ENCODE measurements at regions not wholly inside any gene's neighbourhood (a gene's known extent, or its start where the extent isn't known, plus 50 kb on each side); places are given as distances from the start of the nearest gene placed in this dataset.

DNA sequence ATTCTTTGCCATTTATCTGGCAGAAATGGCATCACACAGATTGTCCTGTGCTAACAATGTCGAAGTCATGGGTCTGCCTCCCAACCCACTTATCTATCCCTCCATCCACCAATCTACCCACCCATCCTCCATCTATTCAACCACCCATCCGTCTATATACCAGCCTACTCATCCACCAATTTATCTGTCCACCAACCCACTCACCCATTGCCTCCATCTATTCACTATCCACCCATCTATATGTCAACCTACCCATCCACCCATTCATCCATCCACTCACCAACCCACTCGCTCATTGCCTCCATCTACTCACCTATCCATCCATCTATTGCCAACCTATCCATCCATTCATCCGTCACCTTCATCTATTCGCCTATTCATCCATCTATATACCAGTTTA is 521.2 kb downstream of the SHQ1 start:
- no peaks in the 10 kb centered on the region for H3K79me2 ChIP-seq (ENCODE audit: control insufficient read depth, insufficient read depth, low read length)
- H3K9ac ChIP-seq (replicated peaks; ENCODE audit: extremely low read depth, insufficient read depth, low read length), result no peak overlapping the region
- ChIA-PET POLR2A (no interaction called here), CTCF (no interaction called here)
- H3K9me1 ChIP-seq (replicated peaks; ENCODE audit: control insufficient read depth, extremely low read depth, insufficient read depth, low read length), result no peaks in the 10 kb centered on the region
- no TSS peak for BruUV-seq (replicated peaks)
- FAIRE-seq (no peak), DNase-seq (ENCODE audit: low read depth, low spot score) (no peak)
- H3K36me3 ChIP-seq (ENCODE audit: control insufficient read depth in 2 of 2, extremely low read depth in 1 of 2, insufficient read depth in 2 of 2, low read length in 2 of 2), result no peaks in the 10 kb centered on the region
- H2AFZ ChIP-seq (ENCODE audit: low read depth, low read length), result no peak overlapping the region
- H4K20me1 ChIP-seq (replicated peaks; ENCODE audit: control insufficient read depth, extremely low read depth, insufficient read depth, low read length), result no peaks in the 10 kb centered on the region
- no peaks in the 10 kb centered on the region for H3K9me3 ChIP-seq (replicated peaks; ENCODE audit: control insufficient read depth, insufficient read depth, low read length)
- TF ChIP-seq, protein P1, sequence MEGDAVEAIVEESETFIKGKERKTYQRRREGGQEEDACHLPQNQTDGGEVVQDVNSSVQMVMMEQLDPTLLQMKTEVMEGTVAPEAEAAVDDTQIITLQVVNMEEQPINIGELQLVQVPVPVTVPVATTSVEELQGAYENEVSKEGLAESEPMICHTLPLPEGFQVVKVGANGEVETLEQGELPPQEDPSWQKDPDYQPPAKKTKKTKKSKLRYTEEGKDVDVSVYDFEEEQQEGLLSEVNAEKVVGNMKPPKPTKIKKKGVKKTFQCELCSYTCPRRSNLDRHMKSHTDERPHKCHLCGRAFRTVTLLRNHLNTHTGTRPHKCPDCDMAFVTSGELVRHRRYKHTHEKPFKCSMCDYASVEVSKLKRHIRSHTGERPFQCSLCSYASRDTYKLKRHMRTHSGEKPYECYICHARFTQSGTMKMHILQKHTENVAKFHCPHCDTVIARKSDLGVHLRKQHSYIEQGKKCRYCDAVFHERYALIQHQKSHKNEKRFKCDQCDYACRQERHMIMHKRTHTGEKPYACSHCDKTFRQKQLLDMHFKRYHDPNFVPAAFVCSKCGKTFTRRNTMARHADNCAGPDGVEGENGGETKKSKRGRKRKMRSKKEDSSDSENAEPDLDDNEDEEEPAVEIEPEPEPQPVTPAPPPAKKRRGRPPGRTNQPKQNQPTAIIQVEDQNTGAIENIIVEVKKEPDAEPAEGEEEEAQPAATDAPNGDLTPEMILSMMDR (IDR thresholded peaks at IDR 0.05; ENCODE audit: extremely low read depth in 1 of 2, insufficient read depth in 1 of 2, low read depth in 1 of 2, low read length in 2 of 2), result no peak
- TF ChIP-seq MYC (IDR thresholded peaks at IDR 0.05; ENCODE audit: low read depth, low read length) (no peak), POLR2A (IDR thresholded peaks at IDR 0.05; ENCODE audit: low read depth, low read length) (no peak), FOS (IDR thresholded peaks at IDR 0.05; ENCODE audit: borderline replicate concordance, insufficient read depth, low read length) (no peak), JUN (IDR thresholded peaks at IDR 0.05; ENCODE audit: borderline replicate concordance, insufficient read depth, insufficient read length, low read depth) (no peak), GATA2 (IDR thresholded peaks at IDR 0.05; ENCODE audit: insufficient read depth, insufficient read length, low read depth, low read length) (no peak), POLR2AphosphoS5 (IDR thresholded peaks at IDR 0.05; ENCODE audit: insufficient read depth, low read depth, low read length) (no peak), EZH2 (IDR thresholded peaks at IDR 0.05; ENCODE audit: borderline replicate concordance, low read depth, low read length, severe bottlenecking) (no peak)
- TF ChIP-seq, protein P2, sequence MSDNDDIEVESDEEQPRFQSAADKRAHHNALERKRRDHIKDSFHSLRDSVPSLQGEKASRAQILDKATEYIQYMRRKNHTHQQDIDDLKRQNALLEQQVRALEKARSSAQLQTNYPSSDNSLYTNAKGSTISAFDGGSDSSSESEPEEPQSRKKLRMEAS (IDR thresholded peaks at IDR 0.05; ENCODE audit: insufficient read depth, insufficient read length), result no peak
- H3K4me3 ChIP-seq (replicated peaks in 1 of 3; ENCODE audit: insufficient read depth in 1 of 3, low read depth in 1 of 3, low read length in 3 of 3), result no peak overlapping the region
- no peaks in the 10 kb centered on the region for H3K4me1 ChIP-seq (ENCODE audit: control insufficient read depth, extremely low read depth, insufficient read depth, low read length)
- intact Hi-C loops (cut with micrococcal nuclease) (no loop called here), dilution Hi-C loops (cut with MboI; ENCODE audit: extremely low pct_ligation_motif_present, low sequenced_read_pairs) (no loop called here)
- H3K4me2 ChIP-seq (ENCODE audit: insufficient read depth, low read length), result no peak overlapping the region
- no peak overlapping the region for H3K27ac ChIP-seq (ENCODE audit: insufficient read depth, low read depth, low read length)
- peaks cover 21 to 48% of the 10 kb centered on the region in 2 experiments for H3K27me3 ChIP-seq (ENCODE audit: control insufficient read depth in 2 of 2, insufficient read depth in 2 of 2, low read length in 2 of 2)

Data from endothelial cell of umbilical vein (primary cell).